Thymus (tissue), 11 donors: ENCODE measurements at regions not wholly inside any gene's neighbourhood (a gene's known extent, or its start where the extent isn't known, plus 50 kb on each side); places are given as distances from the start of the nearest gene placed in this dataset.

Experiments
- DNase-seq, 9 donors: peaks; one replicate each; pipeline ENCODE4 v3.0.0-alpha.2; 2013; ENCODE audit warnings: low spot score in 9 of 9, low read depth in 6 of 9, missing footprints in 1 of 9
- H3K27ac ChIP-seq, 2 donors: one replicate each; pipeline ENCODE4 v1.5.1; 2013; ENCODE audit warnings: control low read depth in 1 of 2, low read depth in 1 of 2, low read length in 1 of 2, mild to moderate bottlenecking in 1 of 2, moderate library complexity in 1 of 2
- H3K27me3 ChIP-seq, 2 donors: one replicate each; pipeline ENCODE4 v1.5.1; 2013; ENCODE audit warnings: low read length in 1 of 2; ENCODE audit not compliant: control insufficient read depth in 2 of 2, insufficient read depth in 1 of 2
- H3K36me3 ChIP-seq, 2 donors: one replicate each; pipeline ENCODE4 v1.5.1; 2013; ENCODE audit warnings: low read length in 1 of 2, mild to moderate bottlenecking in 1 of 2, moderate library complexity in 1 of 2; ENCODE audit not compliant: control insufficient read depth in 2 of 2, insufficient read depth in 2 of 2
- H3K4me1 ChIP-seq, 2 donors: one replicate each; pipeline ENCODE4 v1.5.1; 2013; ENCODE audit warnings: low read length in 2 of 2; ENCODE audit not compliant: control insufficient read depth in 2 of 2, insufficient read depth in 2 of 2
- H3K4me3 ChIP-seq, 2 donors: one replicate each; pipeline ENCODE4 v1.5.1; 2013; ENCODE audit warnings: low read length in 2 of 2, control low read depth in 1 of 2, mild to moderate bottlenecking in 1 of 2
- H3K9me3 ChIP-seq, 2 donors: one replicate each; pipeline ENCODE4 v1.5.1; 2013; ENCODE audit warnings: low read length in 1 of 2, mild to moderate bottlenecking in 1 of 2; ENCODE audit not compliant: control insufficient read depth in 2 of 2, insufficient read depth in 1 of 2
- WGBS: extraction: QIAGEN DNeasy Blood & Tissue Kit; methylation state at CpG from one replicate; pipeline ENCODE4 v1.1.7; 2013; 5-methylcytosine and 5-hydroxymethylcytosine counted together
- donor health status: healthy.

DNA sequence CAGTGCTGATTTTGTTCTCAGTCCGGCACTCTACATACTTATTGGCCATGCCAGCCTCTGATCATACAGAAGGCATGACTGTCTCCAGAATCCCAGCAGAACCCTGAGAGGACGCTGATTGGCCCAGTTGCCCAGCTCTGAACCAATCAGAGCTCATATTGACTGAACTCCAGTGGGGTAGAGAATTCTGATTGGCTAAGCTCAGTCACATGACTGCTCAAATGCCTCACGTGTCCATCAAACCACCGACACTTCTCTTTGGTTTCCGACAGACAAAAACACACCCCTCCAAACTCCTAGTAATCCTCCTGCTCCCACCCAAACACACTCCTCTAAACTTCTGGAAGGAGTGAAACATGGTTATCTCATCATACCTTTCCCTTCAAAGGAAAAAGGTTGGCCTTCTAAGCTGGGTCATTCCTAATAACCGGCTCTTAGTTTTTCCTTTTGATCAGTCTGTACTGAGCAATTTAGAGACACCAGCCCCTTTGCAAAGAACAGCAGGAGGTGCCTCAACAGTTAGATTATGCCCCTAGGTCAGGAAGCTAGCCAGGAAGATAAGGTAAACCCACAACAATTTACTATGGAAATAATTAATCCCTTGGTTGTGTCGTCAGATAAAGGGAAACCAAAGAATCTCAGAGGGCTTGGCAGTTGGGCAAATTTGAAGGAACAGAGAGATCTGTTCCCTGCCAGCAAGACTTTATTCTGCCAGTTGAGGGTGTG is 187.8 kb downstream of the TLE3 start:
- Histone ChIP-seq H3K27ac (no peak overlapping the region), H3K36me3 (no peaks in the 10 kb centered on the region), H3K9me3 (no peaks in the 10 kb centered on the region), H3K27me3 (no peaks in the 10 kb centered on the region), H3K4me1 (no peaks in the 10 kb centered on the region), H3K4me3 (no peak overlapping the region)
- DNase-seq, result no peak
- 89% methylated on average over 7 of the region's 7 CpGs for WGBS

DNA sequence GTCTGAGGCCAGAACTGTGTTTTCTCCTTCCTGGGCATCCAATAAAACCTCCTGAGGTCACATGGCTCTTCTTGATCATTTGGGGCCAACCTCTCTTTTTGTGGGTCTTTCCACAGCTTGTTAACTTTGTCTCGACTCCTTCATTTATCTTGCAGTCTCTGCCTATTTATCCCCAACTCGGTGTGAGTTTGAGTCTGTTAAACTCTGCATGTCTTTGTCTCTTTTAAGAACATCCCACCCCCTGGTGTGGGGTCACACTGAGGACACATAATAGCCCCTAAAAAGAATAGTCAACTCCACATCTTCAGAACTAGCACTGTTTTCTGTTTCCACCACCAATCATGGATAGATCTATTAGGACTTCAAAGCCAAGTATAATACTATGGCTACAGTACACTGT is 187.2 kb downstream of the TLE3 start:
- WGBS, result 98% methylated on average over 2 of the region's 2 CpGs
- H3K27me3 ChIP-seq, result no peaks in the 10 kb centered on the region

GRCh38 chr15:69912116-69912515 is 185.6 kb downstream of the TLE3 start:
- H3K4me1 ChIP-seq, result no peaks in the 10 kb centered on the region
- no peak overlapping the region for H3K4me3 ChIP-seq
- 92% methylated on average over 3 of the region's 3 CpGs for WGBS
- no peak for DNase-seq
- no peaks in the 10 kb centered on the region for H3K36me3 ChIP-seq
- H3K27ac ChIP-seq, result no peak overlapping the region
- H3K27me3 ChIP-seq, result no peaks in the 10 kb centered on the region
- H3K9me3 ChIP-seq, result no peaks in the 10 kb centered on the region

More for the DNA sequence above, 187.2 kb downstream of the TLE3 start:
- no peak overlapping the region for H3K27ac ChIP-seq
- no peak overlapping the region for H3K4me3 ChIP-seq
- H3K36me3 ChIP-seq, result no peaks in the 10 kb centered on the region
- no peaks in the 10 kb centered on the region for H3K9me3 ChIP-seq
- no peak for DNase-seq
- no peaks in the 10 kb centered on the region for H3K4me1 ChIP-seq

GRCh38 chr15:69914040-69914439 is 183.7 kb downstream of the TLE3 start:
- 86% methylated on average over 9 of the region's 9 CpGs for WGBS
- Histone ChIP-seq H3K36me3 (no peaks in the 10 kb centered on the region), H3K4me1 (no peaks in the 10 kb centered on the region), H3K4me3 (no peak overlapping the region), H3K27ac (no peak overlapping the region), H3K27me3 (no peaks in the 10 kb centered on the region), H3K9me3 (no peaks in the 10 kb centered on the region)
- DNase-seq, result no peak

DNA sequence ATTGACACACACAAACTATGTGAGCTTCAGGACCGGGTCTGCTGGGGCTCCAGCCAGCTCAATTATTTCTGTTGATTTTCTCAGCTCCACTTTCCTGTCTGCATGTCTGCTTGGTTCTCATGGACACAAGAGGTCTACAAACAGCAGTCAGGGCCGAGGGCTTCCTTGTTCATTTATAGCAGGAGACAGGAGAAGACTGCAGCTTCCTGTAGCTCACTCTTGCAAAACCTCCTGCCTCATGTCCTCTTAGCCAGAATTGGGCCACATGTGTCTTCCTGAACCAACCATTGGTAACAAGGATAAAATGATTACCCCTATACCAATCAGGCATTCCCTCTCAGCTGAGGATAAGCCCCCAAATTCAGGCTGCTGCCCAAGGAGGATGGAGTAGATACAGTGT is 182.8 kb downstream of the TLE3 start:
- Histone ChIP-seq H3K27ac (no peak overlapping the region), H3K36me3 (no peaks in the 10 kb centered on the region), H3K27me3 (no peaks in the 10 kb centered on the region), H3K9me3 (no peaks in the 10 kb centered on the region), H3K4me3 (no peak overlapping the region), H3K4me1 (no peaks in the 10 kb centered on the region)
- WGBS, result 46% methylated on average over 2 of the region's 2 CpGs
- no peak for DNase-seq

DNA sequence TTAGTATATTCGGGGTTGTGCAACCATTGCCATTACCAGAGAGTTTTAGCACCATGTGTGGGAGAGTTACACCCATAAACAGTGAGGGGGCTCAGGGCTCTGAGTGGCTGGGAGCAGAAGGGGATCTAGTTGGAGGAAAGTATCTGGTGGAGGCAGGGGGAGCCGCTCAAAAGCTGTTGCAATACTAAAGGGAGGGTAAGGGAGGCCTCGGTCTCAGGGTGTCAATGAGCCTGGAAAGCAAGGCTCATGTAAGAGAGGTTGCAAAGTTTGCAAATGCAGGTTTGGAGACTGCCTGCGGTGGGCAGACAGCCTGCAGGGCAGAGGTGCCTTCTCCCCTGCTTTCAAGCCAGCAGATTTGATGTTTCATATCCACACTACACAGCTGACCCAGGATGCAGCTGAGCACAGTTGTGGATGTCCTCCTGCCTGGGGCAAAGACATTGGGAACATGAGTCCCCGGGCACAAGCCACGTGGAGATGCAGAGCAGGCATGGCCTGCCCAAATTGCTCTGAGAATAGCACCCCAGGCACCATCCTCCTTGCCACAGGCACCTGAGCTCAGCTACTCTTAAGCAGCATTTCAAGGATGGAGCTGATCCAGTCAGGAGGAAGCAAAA is 181.4 kb downstream of the TLE3 start:
- Histone ChIP-seq H3K9me3 (no peaks in the 10 kb centered on the region), H3K4me3 (no peak overlapping the region), H3K27ac (no peak overlapping the region), H3K4me1 (no peaks in the 10 kb centered on the region), H3K36me3 (no peaks in the 10 kb centered on the region), H3K27me3 (no peaks in the 10 kb centered on the region)
- 95% methylated on average over 6 of the region's 6 CpGs for WGBS
- DNase-seq, result no peak

GRCh38 chr15:69917056-69917455 is 180.7 kb downstream of the TLE3 start:
- Histone ChIP-seq H3K4me1 (no peaks in the 10 kb centered on the region), H3K4me3 (no peak overlapping the region), H3K27ac (no peak overlapping the region), H3K36me3 (no peaks in the 10 kb centered on the region), H3K27me3 (no peaks in the 10 kb centered on the region), H3K9me3 (no peaks in the 10 kb centered on the region)
- DNase-seq, result no peak
- WGBS, result 91% methylated on average over 2 of the region's 2 CpGs

- H3K27me3 ChIP-seq, result no peaks in the 10 kb centered on the region
- no peaks in the 10 kb centered on the region for H3K9me3 ChIP-seq
- no peaks in the 10 kb centered on the region for H3K36me3 ChIP-seq
- WGBS, result 83% methylated on average over 5 of the region's 5 CpGs
- no peak overlapping the region for H3K4me3 ChIP-seq
- no peaks in the 10 kb centered on the region for H3K4me1 ChIP-seq
- no peak overlapping the region for H3K27ac ChIP-seq
- no peak for DNase-seq
Measured at GRCh38 chr15:69919816-69920215, 177.9 kb downstream of the TLE3 start.

DNA sequence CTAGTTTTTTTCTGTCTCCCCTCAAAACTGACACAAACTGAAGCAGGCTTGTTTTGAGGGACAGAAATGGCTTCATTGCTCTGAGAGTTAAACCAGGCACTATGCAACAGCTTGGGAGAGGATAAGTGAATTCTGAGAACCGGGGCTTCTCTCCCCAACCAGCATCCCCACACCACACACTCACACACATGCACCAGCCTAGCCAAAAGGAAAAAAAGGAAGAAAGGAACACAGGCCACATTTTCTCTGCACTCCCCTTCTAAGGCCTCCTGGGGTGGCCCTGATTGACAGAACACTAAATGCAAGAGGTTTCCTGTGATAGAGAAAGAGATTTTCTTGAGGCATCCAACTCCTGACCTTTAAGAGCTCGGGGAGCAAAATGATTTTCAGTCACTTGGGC is 177.5 kb downstream of the TLE3 start:
- no peak for DNase-seq
- no peaks in the 10 kb centered on the region for H3K4me1 ChIP-seq
- H3K9me3 ChIP-seq, result no peaks in the 10 kb centered on the region
- H3K27ac ChIP-seq, result no peak overlapping the region
- H3K27me3 ChIP-seq, result no peaks in the 10 kb centered on the region
- no peaks in the 10 kb centered on the region for H3K36me3 ChIP-seq
- 54% methylated on average over 2 of the region's 2 CpGs for WGBS
- H3K4me3 ChIP-seq, result no peak overlapping the region
